H4 (cell line): ENCODE measurements at regions not wholly inside any gene's neighbourhood (a gene's known extent, or its start where the extent isn't known, plus 50 kb on each side); places are given as distances from the start of the nearest gene placed in this dataset.

Source experiments
- DNase-seq: peaks from one replicate; pipeline ENCODE4 v3.0.0-alpha.2; 2015; ENCODE audit warnings: low spot score

GRCh38 chr6:139547804-139548203 lies 173.4 kb upstream of the CITED2 start:
- DNase-seq, result no peak

- no peak for DNase-seq
These were observed 172.8 kb upstream of the CITED2 start for GRCh38 chr6:139547122-139547776.

- DNase-seq, result no peak
These were observed 171.6 kb upstream of the CITED2 start for GRCh38 chr6:139546106-139546472.

- DNase-seq, result no peak
These were observed 171.0 kb upstream of the CITED2 start for GRCh38 chr6:139545206-139546105.

GRCh38 chr6:139544701-139545057 lies 170.2 kb upstream of the CITED2 start:
- no peak for DNase-seq

GRCh38 chr6:139542351-139542750 lies 167.9 kb upstream of the CITED2 start:
- no peak for DNase-seq

- no peak for DNase-seq
These were observed 166.4 kb upstream of the CITED2 start for GRCh38 chr6:139540894-139541293.

- DNase-seq, result peak; percentile 48
These were observed 165.8 kb upstream of the CITED2 start for GRCh38 chr6:139540276-139540675.

- peak; percentile 89 for DNase-seq
These were observed 165.4 kb upstream of the CITED2 start for GRCh38 chr6:139539852-139540251.

- DNase-seq, result no peak
These were observed 163.9 kb upstream of the CITED2 start for GRCh38 chr6:139538366-139538765.

GRCh38 chr6:139536751-139537617 lies 162.5 kb upstream of the CITED2 start:
- no peak for DNase-seq

- DNase-seq, result no peak
These were observed 160.1 kb upstream of the CITED2 start for GRCh38 chr6:139534472-139535115.

GRCh38 chr6:139533573-139534471 lies 159.4 kb upstream of the CITED2 start:
- DNase-seq, result peak; percentile 48

GRCh38 chr6:139533171-139533570 lies 158.7 kb upstream of the CITED2 start:
- no peak for DNase-seq

- DNase-seq, result peak; percentile 40
These were observed 157.0 kb upstream of the CITED2 start for GRCh38 chr6:139531148-139532115.

GRCh38 chr6:139530561-139530960 lies 156.1 kb upstream of the CITED2 start:
- no peak for DNase-seq

GRCh38 chr6:139529420-139529819 lies 155.0 kb upstream of the CITED2 start:
- no peak for DNase-seq

- no peak for DNase-seq
These were observed 154.0 kb upstream of the CITED2 start for GRCh38 chr6:139528471-139528870.

GRCh38 chr6:139525415-139525814 lies 151.0 kb upstream of the CITED2 start:
- no peak for DNase-seq

- no peak for DNase-seq
These were observed 149.5 kb upstream of the CITED2 start for GRCh38 chr6:139523986-139524385.
